ENCODE measurements at regions not wholly inside any gene's neighbourhood (a gene's known extent, or its start where the extent isn't known, plus 50 kb on each side); places are given as distances from the start of the nearest gene placed in this dataset.

GRCh38 chr7:135800560-135800959, 51.9 kb upstream of the FAM180A start:
- H3K4me3 ChIP-seq (ENCODE audit: low read depth, low read length), result no peak overlapping the region
- no peak for DNase-seq (ENCODE audit: low read depth)
- TF ChIP-seq, protein P1, sequence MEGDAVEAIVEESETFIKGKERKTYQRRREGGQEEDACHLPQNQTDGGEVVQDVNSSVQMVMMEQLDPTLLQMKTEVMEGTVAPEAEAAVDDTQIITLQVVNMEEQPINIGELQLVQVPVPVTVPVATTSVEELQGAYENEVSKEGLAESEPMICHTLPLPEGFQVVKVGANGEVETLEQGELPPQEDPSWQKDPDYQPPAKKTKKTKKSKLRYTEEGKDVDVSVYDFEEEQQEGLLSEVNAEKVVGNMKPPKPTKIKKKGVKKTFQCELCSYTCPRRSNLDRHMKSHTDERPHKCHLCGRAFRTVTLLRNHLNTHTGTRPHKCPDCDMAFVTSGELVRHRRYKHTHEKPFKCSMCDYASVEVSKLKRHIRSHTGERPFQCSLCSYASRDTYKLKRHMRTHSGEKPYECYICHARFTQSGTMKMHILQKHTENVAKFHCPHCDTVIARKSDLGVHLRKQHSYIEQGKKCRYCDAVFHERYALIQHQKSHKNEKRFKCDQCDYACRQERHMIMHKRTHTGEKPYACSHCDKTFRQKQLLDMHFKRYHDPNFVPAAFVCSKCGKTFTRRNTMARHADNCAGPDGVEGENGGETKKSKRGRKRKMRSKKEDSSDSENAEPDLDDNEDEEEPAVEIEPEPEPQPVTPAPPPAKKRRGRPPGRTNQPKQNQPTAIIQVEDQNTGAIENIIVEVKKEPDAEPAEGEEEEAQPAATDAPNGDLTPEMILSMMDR (IDR thresholded peaks at IDR 0.05; ENCODE audit: low read depth, low read length, missing control alignments), result no peak

DNA sequence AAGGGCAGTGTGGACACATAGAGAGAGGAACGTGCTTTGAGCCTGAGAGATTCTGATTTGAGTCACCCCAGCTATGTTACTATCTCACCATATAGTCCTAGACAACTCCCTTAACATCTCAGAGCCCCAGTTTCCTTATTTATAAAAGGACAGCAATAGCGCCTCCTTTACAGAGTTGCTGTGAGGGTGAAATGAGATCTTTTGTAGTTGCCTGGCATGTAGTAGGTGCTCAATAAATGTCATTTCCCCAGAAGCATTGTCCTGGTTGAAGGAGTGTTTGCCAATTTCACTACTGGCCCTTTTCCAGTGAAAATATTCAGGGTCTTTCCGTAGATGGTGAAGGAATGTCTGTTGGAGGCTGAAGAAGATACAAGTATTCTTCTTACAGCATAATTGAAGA, 51.3 kb upstream of the FAM180A start:
- DNase-seq (ENCODE audit: low read depth), result no peak
- TF ChIP-seq, protein P1 (IDR thresholded peaks at IDR 0.05; ENCODE audit: low read depth, low read length, missing control alignments), result no peak
- no peak overlapping the region for H3K4me3 ChIP-seq (ENCODE audit: low read depth, low read length)

Measured in GM12864 (cell line).